H1 (cell line): ENCODE measurements at regions not wholly inside any gene's neighbourhood (a gene's known extent, or its start where the extent isn't known, plus 50 kb on each side); places are given as distances from the start of the nearest gene placed in this dataset.

ENCODE experiments used
- CBX5 ChIP-seq: fragments of 300-800, 300-1000 bp; sonication (generic); IDR thresholded peaks from 2 replicates; pipeline ENCODE4 v1.7.1; 2016; ENCODE audit warnings: antibody characterized with exemption, low read length, low read depth
- CTBP2 ChIP-seq: IDR thresholded peaks from 2 replicates; pipeline ENCODE4 v1.7.0; 2011; ENCODE audit warnings: borderline replicate concordance, mild to moderate bottlenecking, moderate library complexity, mixed read lengths, low read length; ENCODE audit not compliant: insufficient read depth, insufficient read length
- ZNF274 ChIP-seq: IDR thresholded peaks from 2 replicates; pipeline ENCODE4 v1.7.0; 2012; ENCODE audit warnings: low read length, borderline replicate concordance; ENCODE audit errors: extremely low read depth
- TF ChIP-seq, protein P1 (sequence below): IDR thresholded peaks from 2 replicates; pipeline ENCODE4 v1.6.1; 2012; ENCODE audit warnings: low read length, inconsistent platforms

DNA sequence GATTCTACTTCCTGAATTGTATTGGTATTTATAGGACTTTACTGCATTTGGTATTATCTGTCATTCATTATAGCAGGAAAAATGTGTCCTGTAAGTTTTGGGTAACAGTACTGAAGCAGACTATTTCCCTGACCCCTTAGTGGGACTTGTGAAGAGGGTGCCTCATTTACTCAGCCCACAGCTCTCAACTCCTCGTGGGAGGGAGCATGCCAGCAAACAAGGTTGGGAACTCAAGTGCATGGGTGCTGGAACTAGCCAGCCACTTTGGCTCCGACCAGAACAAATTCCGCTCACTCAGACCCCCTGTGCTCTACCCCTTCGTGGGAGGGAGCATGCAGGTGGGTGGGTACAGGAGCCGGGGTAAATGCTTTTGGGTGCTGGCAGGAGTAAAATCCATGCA lies 1773.5 kb upstream of the WWC1 start (continued):
- TF ChIP-seq, protein P1, sequence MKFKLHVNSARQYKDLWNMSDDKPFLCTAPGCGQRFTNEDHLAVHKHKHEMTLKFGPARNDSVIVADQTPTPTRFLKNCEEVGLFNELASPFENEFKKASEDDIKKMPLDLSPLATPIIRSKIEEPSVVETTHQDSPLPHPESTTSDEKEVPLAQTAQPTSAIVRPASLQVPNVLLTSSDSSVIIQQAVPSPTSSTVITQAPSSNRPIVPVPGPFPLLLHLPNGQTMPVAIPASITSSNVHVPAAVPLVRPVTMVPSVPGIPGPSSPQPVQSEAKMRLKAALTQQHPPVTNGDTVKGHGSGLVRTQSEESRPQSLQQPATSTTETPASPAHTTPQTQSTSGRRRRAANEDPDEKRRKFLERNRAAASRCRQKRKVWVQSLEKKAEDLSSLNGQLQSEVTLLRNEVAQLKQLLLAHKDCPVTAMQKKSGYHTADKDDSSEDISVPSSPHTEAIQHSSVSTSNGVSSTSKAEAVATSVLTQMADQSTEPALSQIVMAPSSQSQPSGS, result no peak
- no peak for TF ChIP-seq CBX5
- no peak for TF ChIP-seq CTBP2
- TF ChIP-seq ZNF274, result no peak
- TF ChIP-seq, all 59 proteins: peak for 0
